ENCODE measurements at regions not wholly inside any gene's neighbourhood (a gene's known extent, or its start where the extent isn't known, plus 50 kb on each side); places are given as distances from the start of the nearest gene placed in this dataset.

DNA sequence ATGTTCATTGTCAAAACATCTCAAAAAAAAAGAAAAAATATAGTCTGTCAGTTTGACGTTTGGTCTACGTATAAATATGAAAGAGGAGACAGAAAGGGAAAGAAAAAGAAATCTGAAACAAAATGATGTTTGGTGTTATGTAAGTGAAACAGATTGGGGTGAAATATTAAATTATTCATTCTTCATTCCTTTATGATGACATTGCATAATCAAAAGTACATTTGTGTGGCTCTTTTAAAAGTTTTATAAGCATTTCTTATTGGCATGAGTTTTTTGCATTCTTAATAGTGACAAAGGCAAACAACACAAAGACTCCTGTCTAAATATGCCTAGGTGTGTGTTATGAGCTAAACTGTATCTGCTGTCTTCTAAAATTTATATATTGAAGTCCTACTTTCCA, 232.6 kb downstream of the EFNB2 start:
- no peak for DNase-seq (ENCODE audit: low read depth in 1 of 2, low spot score in 1 of 2)

DNA sequence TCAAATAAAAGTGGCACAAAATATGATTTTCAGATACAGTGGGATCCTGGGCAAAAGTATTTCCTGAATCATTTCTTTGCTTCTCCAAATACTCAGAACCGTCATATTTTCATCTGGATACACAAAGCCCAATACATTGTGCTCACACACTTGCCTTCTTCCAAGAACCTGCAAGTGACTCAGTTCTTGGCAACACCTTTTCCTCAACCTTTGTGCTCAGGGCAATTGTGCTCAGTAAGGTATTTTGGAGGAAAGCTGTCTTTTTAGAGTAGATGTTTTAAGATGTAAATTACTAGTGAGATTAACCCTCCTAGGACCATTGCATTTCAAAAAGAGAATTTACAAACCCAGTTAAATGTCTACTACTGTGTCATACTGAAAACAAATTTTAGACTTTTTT, 233.5 kb downstream of the EFNB2 start:
- DNase-seq (ENCODE audit: low read depth in 1 of 2, low spot score in 1 of 2), result no peak

DNA sequence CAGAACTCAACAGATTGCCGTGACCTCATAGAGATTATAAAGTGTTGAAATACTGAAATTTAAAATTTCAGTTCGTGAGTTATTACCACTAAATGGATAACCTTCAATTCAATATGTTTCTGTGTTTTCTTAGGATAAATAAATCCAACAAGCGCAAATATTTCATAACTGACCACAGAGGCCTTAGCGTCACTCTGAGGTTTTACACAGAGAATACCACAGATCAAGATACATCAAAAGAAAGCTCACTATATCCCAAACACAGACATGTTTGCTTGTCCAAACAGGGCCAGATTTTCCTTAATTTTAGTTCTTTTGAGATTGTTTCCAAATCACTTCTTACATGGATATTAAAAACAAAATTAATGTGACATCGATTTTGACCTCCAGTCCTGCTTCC, 235.8 kb downstream of the EFNB2 start:
- no peak for DNase-seq (ENCODE audit: low read depth in 1 of 2, low spot score in 1 of 2)

DNA sequence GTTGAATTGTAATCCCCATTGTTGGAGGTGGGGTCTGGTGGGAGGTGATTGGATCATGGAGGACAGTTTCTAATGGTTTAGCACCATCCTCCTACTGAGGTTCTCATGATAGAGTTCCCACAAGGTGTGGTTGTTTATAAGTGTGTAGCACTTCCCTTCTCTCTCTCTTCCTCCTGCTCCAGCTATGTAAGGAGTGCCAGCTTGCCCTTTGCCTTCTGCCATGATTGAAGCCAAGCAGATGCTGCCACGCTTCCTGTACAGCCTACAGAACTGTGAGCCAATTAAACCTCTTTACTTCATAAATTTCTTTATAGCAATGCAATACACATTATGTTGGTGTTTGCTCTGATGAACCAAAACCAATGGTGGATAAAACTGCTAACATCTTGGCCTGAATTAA, 238.2 kb downstream of the EFNB2 start:
- no peak for DNase-seq (ENCODE audit: low read depth in 1 of 2, low spot score in 1 of 2)

DNA sequence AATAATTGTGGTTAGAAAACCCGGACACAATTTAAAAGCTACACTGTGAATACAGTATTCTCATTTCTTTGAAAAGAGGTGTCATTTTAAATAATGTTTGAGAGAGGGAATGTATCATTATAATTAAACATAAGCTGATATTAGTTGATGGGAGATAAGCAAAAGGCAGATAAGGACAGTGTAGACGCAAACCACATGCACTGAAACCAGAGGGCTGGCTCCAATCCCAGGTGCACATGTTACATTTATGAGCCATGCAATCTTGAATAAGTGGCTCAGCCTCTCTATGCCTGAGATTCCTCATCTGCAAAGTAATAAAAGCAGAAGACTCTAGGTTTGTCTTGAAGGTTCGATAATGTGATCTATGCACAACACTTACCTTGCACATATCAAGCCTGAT, 238.7 kb downstream of the EFNB2 start:
- DNase-seq (ENCODE audit: low read depth in 1 of 2, low spot score in 1 of 2), result no peak

DNA sequence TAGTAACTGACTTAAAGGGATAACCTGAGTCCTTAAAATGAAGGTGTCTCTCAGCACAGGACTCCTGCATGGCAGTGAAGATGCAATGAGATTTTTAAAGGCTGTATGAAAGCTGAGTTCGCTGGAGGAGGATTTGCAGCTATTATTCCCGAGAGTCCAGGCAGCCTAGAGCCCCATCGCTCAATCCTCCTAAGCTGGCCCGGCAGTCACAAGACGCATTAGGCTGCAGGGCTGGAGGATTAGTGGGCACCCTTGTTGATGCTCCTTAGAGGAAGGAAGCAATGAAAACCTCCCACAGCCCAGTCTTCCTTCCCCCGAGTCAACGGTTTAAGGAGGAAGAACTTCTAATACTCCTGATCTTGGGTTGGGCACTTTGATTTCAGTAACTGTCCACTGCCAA, 239.5 kb downstream of the EFNB2 start:
- no peak for DNase-seq (ENCODE audit: low read depth in 1 of 2, low spot score in 1 of 2)

DNA sequence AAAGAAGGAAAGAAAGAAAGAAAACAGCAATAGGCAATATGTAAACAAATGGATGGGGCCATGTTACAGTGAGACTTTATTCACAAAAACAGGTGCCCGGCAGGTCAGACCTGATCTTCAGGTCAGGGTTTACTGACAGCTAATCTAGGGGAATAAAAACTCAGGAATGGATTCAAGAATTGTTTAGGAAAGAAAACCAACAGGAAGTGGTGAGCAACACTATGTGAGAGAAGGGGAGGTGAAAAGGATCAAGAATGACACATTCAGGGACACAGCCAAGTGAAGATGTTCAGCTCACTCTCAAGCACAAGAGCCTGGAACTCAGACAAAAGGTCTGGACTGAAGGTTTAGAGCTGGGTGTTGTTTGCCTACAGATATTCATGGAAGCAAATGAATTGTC, 244.5 kb downstream of the EFNB2 start:
- no peak for DNase-seq (ENCODE audit: low read depth in 1 of 2, low spot score in 1 of 2)

DNA sequence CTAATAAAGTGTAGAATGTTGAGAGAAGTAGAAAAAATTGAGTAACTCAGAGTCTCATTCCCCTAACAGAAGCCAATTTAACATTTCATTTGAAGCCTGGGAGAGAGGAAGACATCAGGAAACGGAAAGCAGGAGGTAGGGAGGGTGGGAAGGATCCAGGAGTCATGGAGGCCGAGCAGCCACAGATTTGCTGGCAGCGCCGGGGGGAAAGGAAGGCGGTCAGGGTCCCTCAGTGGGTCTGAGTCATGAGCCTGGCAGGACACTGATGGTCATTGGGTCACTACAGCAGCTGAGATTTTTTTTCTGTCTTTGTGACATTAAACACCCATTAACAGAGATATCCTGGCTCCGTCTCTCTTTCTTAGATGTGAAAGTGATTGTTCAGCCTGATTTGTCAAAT, 248.1 kb downstream of the EFNB2 start:
- DNase-seq (ENCODE audit: low read depth in 1 of 2, low spot score in 1 of 2), result no peak

DNA sequence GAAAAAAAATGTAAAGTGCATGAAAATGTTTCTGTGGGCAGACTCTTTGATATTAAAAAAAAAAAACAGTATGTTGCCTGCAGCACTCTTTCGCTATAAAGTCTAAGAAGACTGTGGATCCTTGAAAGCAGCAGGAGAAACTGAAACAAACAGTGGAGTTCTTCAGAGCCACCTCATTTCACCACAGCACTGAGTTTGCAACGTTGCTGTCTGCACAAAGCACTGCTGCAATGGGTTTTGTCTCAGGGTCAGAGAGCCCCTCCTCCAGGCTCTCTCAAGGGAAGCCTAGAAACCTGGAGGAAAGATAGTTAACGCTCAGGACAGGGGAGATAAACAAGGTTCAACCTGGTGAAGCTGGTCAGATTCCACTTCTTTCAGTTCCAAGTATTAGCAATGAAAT, 248.7 kb downstream of the EFNB2 start:
- no peak for DNase-seq (ENCODE audit: low read depth in 1 of 2, low spot score in 1 of 2)

DNA sequence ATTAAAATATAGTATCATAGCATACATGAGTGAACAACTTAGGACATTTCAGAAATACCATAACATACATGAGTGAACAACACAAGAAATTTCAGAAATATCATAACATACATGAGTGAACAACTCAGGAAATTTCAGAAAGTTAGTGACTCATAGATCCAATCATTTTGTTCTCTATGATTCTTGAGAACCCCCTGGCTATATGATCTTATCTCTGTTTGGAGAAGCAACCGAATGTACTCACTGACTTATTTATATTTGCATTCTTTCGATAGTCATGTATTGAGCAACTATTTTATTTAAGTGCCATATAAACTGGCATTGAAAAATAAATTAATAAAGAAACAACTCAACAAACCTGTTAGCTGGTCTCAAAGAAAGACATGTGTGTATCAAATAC, 251.1 kb downstream of the EFNB2 start:
- no peak for DNase-seq (ENCODE audit: low read depth in 1 of 2, low spot score in 1 of 2)

DNA sequence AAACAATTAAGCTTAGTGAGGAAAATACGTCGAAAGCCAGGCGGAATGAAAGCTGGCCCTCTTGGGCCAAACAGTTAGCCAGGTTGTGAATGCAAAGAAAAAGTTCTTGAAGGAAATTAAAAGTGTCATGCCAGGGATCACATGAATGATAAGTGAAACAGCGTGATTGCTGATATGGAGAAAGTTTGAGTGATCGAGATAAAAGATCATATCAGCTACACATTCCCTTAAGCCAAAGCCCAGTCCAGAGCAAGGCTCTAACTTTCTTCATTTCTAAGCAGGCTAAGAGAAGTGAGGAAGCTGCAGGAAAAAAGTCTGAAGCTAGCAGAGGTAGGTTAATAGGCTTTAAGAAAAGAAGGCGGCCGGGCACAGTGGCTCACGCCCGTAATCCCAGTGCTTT, 254.0 kb downstream of the EFNB2 start:
- no peak for DNase-seq (ENCODE audit: low read depth in 1 of 2, low spot score in 1 of 2)

DNA sequence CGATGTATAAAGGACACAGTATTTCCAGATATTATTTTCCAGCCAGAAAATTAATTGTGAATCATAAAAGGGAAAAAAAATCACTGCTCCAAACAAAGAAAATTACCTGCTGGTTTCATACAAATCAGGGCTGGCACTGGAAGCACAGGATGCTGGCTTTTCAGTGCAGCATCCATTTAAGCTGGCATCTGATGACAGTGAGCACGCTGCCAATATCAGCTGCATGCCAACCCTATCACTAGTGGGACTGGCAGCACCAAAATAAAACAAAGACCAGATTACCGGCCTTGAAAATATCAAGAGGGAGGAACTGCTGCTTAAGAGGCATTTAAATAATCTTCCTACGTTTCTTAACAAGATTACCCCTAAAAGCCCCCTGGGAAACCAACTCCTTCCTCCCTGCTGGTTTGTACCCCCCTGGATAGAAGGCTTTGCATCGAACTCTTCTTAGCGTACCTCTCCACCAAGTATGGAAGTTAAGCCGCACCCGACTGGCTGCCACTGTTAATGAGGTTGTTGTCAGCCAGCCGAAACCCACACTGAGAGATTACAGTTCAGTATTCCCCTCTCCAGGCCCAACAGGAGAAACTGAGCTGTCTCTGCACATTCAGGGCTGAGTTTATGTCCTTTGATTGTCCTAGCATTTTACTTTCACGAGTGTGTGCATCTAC, 257.8 kb downstream of the EFNB2 start:
- no peak for DNase-seq (ENCODE audit: low read depth in 1 of 2, low spot score in 1 of 2)

DNA sequence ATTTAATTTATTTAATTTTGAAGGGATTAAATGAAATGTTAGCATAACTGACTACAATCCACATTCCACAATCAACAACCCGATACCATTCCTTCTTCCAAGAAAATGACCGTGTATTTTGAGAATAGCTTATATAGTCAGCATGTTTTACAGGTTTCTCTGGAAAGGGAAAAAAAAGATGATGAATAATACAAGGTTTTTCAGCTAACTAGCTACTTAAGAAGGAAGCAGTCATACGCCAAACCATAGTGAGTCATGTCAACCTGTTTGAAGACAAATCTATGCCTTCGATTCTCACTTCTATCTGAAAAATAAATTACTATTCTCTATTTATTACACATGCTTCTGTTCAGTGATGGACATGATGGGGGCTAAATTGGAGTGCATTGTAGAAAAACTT, 258.6 kb downstream of the EFNB2 start:
- no peak for DNase-seq (ENCODE audit: low read depth in 1 of 2, low spot score in 1 of 2)

DNA sequence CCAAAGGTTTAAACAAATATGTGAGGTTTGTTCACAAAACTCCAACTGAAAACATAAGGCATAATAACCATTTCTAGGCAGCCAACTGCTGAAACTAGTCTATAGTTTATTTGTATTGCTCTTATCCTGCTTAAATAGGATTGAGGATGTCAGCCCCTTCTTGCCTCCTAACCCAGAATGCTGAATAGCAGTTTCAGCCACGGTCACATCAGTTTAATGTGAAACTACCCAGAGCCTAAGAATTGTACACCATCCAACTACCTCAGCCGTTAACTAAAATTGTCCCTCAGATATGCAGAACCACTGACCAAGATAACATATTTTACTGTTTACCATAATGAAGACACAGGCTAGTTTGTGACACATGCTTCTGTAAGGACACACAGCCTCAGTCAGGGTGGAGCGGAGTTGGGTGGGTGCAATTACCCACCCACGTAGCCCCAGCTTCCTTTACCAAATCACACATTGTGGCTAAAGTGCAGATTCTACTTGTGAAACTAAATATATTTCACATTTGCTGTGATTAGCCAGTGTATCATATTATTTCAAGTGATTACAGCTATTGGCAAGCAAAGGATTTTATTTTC, 259.9 kb downstream of the EFNB2 start:
- no peak for DNase-seq (ENCODE audit: low read depth in 1 of 2, low spot score in 1 of 2)

DNA sequence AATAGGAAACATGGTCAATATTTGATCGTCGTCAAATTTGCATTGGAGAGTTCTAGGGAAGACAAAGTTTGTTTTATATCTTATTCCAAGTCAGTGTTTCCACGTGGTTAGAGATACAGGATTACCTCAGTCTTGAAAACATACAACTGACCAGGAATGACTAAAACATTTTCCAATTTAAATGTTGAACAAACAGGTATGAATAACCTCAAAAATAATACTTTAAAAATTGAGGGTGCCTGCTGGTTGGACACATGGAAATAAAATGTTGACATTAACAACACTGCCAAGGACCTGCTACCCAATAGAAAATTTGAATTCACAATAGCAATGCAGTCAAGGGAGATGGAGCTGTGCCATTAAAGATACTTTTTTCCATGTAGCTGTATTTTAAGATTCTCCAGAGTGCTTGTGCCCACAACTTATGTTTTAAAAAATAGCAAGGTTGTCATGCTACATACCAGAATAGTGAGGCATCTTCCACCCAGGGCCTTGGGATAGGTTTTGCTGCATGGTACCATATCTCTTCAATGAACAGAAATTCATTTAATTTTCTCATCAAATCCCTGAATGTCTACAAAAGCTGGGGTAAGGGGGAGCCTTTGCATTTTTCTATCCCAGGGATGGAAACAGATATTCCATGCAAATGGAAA, 260.8 kb downstream of the EFNB2 start:
- no peak for DNase-seq (ENCODE audit: low read depth in 1 of 2, low spot score in 1 of 2)

DNA sequence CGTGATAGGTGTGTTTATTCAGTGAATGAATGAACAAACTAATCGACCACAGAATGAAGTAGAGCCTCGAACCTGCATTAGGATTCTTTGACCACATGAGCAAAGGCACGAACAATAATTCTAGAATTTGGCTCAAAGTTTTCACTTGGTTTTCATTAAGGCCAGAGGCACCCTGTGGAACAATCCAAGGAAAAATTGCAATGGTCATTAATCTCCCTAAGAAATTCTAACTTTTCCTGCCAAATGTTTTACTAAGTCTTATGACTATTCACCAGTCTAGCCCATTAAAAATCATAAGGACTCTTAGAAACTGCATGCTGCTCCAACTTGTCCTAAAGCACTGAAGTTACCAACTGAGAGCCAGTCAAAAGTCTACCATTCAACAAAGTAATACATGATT, 271.7 kb downstream of the EFNB2 start:
- no peak for DNase-seq (ENCODE audit: low read depth in 1 of 2, low spot score in 1 of 2)

DNA sequence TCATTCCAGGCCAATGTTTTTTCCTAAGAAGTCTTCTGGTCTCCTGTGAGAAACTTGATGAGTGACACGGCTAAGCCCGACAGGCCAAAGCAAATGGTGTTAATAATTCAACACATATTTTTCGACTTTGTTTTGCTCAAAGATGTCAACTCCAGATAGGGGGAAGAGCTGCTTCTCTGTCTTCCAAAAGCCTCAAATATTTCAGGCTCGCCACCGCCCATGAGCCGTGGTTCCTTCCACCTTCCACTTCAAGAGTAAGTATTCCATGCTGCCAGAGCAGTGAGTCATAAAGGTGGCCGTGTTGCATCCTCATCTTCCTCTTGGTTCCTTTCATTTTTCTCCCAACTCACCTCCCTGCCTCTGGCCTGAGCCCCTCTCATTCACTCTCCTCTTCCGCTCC, 272.6 kb downstream of the EFNB2 start:
- DNase-seq (ENCODE audit: low read depth in 1 of 2, low spot score in 1 of 2), result no peak

DNA sequence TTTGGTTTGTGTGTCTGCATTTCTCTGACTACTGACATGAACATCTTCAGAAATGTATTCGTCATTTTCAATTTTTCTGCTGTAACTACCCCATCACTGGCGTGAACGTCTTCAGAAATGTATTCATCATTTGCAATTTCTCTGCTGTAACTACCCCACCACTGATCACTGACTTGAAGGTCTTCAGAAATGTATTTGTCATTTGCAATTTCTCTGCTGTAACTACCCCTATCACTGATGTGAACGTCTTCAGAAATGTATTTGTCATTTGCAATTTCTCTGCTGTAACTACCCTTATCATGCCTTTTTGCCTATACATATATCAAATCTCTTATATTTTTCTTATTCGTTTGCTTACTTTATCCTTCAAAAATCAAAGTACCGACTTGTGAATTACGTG, 274.0 kb downstream of the EFNB2 start:
- DNase-seq (ENCODE audit: low read depth in 1 of 2, low spot score in 1 of 2), result no peak

DNA sequence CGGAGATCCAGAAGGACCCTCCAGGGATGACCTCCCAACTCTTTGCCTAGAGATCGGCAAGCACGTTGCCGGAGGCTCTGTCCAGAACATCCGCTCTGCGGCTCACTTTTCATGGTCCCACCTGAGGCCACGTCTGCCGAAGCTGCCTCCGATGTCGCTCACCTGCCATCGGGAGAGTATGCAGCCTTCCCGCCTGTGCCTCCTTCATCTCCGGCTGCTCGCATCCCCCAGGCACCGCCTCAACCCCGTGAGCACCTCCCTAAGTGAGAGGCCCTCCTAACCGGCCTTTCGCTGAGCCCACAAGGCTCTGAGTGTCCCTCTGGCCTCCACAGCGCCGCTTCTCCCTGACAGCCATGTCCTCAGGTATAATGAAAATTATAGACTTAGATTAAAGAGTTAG, 275.1 kb downstream of the EFNB2 start:
- no peak for DNase-seq (ENCODE audit: low read depth in 1 of 2, low spot score in 1 of 2)

DNA sequence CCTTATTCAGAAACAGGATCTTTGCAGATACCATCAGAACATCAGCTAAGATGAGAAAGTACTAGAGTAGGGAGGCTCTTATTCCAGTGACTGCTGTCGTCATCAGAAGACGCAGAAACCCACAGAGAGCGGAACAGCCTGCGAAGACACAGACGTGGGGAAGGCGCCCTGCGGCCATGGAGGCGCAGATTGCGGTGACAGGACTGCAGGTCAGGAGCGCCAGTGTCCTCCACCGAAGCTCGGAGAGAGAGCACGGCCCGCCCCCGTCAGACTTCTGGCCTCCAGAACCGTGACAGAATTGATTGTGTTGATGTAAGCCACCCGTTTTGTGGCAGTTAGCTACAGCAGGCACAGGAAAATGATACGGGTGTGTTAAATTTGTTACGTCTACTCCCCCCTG, 275.5 kb downstream of the EFNB2 start:
- DNase-seq (ENCODE audit: low read depth in 1 of 2, low spot score in 1 of 2), result no peak

DNA sequence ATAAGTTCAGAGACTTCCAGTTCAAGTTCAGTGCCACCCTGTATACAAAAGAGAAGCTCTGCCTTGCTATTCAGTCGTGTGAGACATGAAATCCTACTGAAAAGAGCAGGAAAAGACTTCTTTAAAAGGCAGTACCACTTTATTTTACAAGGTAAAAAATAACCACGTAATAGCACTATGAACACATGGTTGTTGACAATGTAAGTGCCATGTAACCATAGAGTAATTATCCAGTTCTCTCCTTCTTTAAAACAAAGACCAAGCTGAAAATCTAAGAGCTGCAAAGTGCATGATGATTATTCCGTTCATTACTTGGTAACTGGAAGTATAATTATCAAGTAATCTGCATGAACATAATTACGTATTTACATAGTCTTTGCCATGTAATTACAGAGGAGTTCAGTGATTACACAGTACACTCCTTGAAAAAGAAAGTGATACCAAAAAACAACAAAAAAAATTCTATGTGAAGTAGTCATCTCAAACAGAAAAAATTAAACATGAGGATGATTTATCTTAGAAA, 288.7 kb downstream of the EFNB2 start:
- DNase-seq (ENCODE audit: low read depth in 1 of 2, low spot score in 1 of 2), result no peak

DNA sequence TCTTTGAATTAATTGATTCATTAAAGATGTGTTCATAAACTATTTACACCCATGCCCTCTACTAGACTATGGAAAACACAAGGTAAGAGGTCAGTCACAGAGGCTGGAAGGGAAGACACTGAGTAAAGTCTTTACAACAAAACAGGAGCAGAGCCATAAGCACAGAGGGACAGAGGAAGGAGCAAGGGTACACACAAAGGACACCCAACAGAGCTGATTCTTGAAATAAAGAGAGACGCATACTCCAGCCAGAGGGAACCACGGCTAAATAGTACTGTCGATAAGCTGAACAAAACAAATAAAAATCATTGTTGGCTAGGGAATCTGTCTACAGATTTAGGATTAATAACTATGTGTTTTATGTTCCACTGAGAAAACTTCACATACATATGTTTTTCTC, 289.2 kb downstream of the EFNB2 start:
- DNase-seq (ENCODE audit: low read depth in 1 of 2, low spot score in 1 of 2), result no peak
